GM12878 (cell line): ENCODE measurements at regions not wholly inside any gene's neighbourhood (a gene's known extent, or its start where the extent isn't known, plus 50 kb on each side); places are given as distances from the start of the nearest gene placed in this dataset.

Experiments used
- BMI1 ChIP-seq: fragments of 450-650 bp; IDR thresholded peaks from 2 replicates; pipeline ENCODE4 v1.6.1; 2016; ENCODE audit warnings: mild to moderate bottlenecking, moderate library complexity, borderline replicate concordance
- CHD4 ChIP-seq: fragments of 200-600 bp; sonication (generic); IDR thresholded peaks from 2 replicates; pipeline ENCODE4 v1.6.1; 2016; ENCODE audit warnings: mild to moderate bottlenecking
- CREM ChIP-seq: IDR thresholded peaks from 2 replicates; pipeline ENCODE4 v1.6.1; 2014; ENCODE audit warnings: antibody characterized with exemption, low read depth
- EP300 ChIP-seq, 2 experiments: fragments of 150-350 bp in 1 of 2; IDR thresholded peaks; 2 replicates each; pipeline ENCODE4 v1.6.1; 2011 to 2012; ENCODE audit warnings: low read depth in 2 of 2, low read length in 2 of 2, borderline replicate concordance in 1 of 2, improper control_type of control experiment in 1 of 2, inconsistent platforms in 1 of 2; ENCODE audit not compliant: control insufficient read depth in 1 of 2
- ETV6 ChIP-seq, 2 experiments: fragments of 450-650 bp in 1 of 2; IDR thresholded peaks in 1 of 2; conservative IDR thresholded peaks in 1 of 2; 2 replicates each; pipeline ENCODE4 v1.6.1; 2014; ENCODE audit warnings: antibody characterized with exemption in 1 of 2, borderline replicate concordance in 1 of 2, low read depth in 1 of 2, mild to moderate bottlenecking in 1 of 2, moderate library complexity in 1 of 2
- FOXK2 ChIP-seq: fragments of 450-650 bp; IDR thresholded peaks from 2 replicates; pipeline ENCODE4 v1.6.1; 2017; ENCODE audit warnings: mild to moderate bottlenecking, moderate library complexity
- GABPA ChIP-seq: IDR thresholded peaks from 2 replicates; pipeline ENCODE4 v1.6.1; 2014; ENCODE audit warnings: antibody characterized with exemption, low read depth, mild to moderate bottlenecking, inconsistent platforms
- HSF1 ChIP-seq: fragments of 150-350 bp; IDR thresholded peaks from 2 replicates; pipeline ENCODE4 v1.6.1; 2014; ENCODE audit warnings: mild to moderate bottlenecking, low read depth, low read length
- MEF2A ChIP-seq: IDR thresholded peaks from 2 replicates; pipeline ENCODE4 v1.6.1; 2011; ENCODE audit warnings: low read depth, mild to moderate bottlenecking, low read length, moderate library complexity; ENCODE audit not compliant: insufficient read depth
- MXI1 ChIP-seq: fragments of 150-350 bp; IDR thresholded peaks from 2 replicates; pipeline ENCODE4 v1.6.1; 2011; ENCODE audit warnings: low read depth, mild to moderate bottlenecking, inconsistent platforms, low read length, improper control_type of control experiment
- PBX3 ChIP-seq: IDR thresholded peaks from 2 replicates; pipeline ENCODE4 v1.6.1; 2011; ENCODE audit warnings: mild to moderate bottlenecking, low read depth, low read length, moderate library complexity; ENCODE audit not compliant: insufficient replicate concordance
- POLR2AphosphoS5 ChIP-seq: IDR thresholded peaks from 2 replicates; pipeline ENCODE4 v1.6.1; 2011; ENCODE audit warnings: mild to moderate bottlenecking, low read length, inconsistent platforms
- RUNX3 ChIP-seq: IDR thresholded peaks from 2 replicates; pipeline ENCODE4 v1.6.1; 2012; ENCODE audit warnings: low read length, inconsistent platforms
- SMARCA5 ChIP-seq: fragments of 450-650 bp; IDR thresholded peaks from 2 replicates; pipeline ENCODE4 v1.6.1; 2017; ENCODE audit warnings: mild to moderate bottlenecking
- SREBF2 ChIP-seq: IDR thresholded peaks from 2 replicates; pipeline ENCODE4 v1.6.1; 2012; ENCODE audit warnings: mild to moderate bottlenecking, low read length
- STAT1 ChIP-seq: fragments of 450-650 bp; conservative IDR thresholded peaks from 2 replicates; pipeline ENCODE4 v1.6.1; 2014; ENCODE audit warnings: antibody characterized with exemption, mild to moderate bottlenecking
- USF1 ChIP-seq: IDR thresholded peaks from 2 replicates; pipeline ENCODE4 v1.6.1; 2011; ENCODE audit warnings: borderline replicate concordance, low read depth, mild to moderate bottlenecking, moderate library complexity, mixed read lengths, low read length; ENCODE audit not compliant: insufficient read depth; ENCODE audit errors: extremely low read length
- ZNF384 ChIP-seq: IDR thresholded peaks from 2 replicates; pipeline ENCODE4 v1.6.1; 2012; ENCODE audit warnings: low read depth, mild to moderate bottlenecking, low read length, improper control_type of control experiment, borderline replicate concordance
- ZSCAN29 ChIP-seq: fragments of 450-650 bp; IDR thresholded peaks from 2 replicates; pipeline ENCODE4 v1.6.1; 2017; ENCODE audit warnings: mild to moderate bottlenecking, moderate library complexity
- ZZZ3 ChIP-seq: IDR thresholded peaks from 2 replicates; pipeline ENCODE4 v1.6.1; 2011; ENCODE audit warnings: low read depth; ENCODE audit not compliant: control insufficient read depth, insufficient read length
- TF ChIP-seq, protein P1 (sequence below): IDR thresholded peaks from 2 replicates; pipeline ENCODE4 v1.6.1; 2012; ENCODE audit warnings: low read length, inconsistent platforms

- no peak for TF ChIP-seq SREBF2
- peak; percentile 85 for TF ChIP-seq CREM
- 0 out of 2 replicates have a peak, but pooled peaks have one; percentile 8 for TF ChIP-seq ZNF384
- TF ChIP-seq, protein P1, sequence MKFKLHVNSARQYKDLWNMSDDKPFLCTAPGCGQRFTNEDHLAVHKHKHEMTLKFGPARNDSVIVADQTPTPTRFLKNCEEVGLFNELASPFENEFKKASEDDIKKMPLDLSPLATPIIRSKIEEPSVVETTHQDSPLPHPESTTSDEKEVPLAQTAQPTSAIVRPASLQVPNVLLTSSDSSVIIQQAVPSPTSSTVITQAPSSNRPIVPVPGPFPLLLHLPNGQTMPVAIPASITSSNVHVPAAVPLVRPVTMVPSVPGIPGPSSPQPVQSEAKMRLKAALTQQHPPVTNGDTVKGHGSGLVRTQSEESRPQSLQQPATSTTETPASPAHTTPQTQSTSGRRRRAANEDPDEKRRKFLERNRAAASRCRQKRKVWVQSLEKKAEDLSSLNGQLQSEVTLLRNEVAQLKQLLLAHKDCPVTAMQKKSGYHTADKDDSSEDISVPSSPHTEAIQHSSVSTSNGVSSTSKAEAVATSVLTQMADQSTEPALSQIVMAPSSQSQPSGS = no peak
- no peak for TF ChIP-seq ZZZ3
- no peak for TF ChIP-seq MXI1
- no peak for TF ChIP-seq RUNX3
- 0 out of 2 replicates have a peak, but pooled peaks have one; percentile 68 for TF ChIP-seq SMARCA5
- no peak for TF ChIP-seq PBX3
- TF ChIP-seq CHD4 = no peak
- TF ChIP-seq ETV6 (conservative IDR thresholded peaks at IDR 0.05 in 1 of 2, IDR thresholded peaks at IDR 0.05 in 1 of 2; ENCODE audit: borderline replicate concordance in 1 of 2, low read depth in 1 of 2) = peak in 1 of 2 experiments; percentile 65; a peak in 1 of 4 replicates
- peak in 1 of 2 experiments; percentile 66; a peak in 2 of 4 replicates for TF ChIP-seq EP300 (IDR thresholded peaks at IDR 0.05; ENCODE audit: borderline replicate concordance in 1 of 2, control insufficient read depth in 1 of 2, low read depth in 2 of 2, low read length in 2 of 2)
- no peak for TF ChIP-seq STAT1
- 0 out of 2 replicates have a peak, but pooled peaks have one; percentile 43 for TF ChIP-seq MEF2A
- no peak; the same call in 1 of the 2 replicates for TF ChIP-seq ZSCAN29
- no peak for TF ChIP-seq USF1
- no peak for TF ChIP-seq HSF1
- no peak for TF ChIP-seq BMI1
- no peak for TF ChIP-seq FOXK2
- no peak for TF ChIP-seq GABPA
- TF ChIP-seq POLR2AphosphoS5 = peak; percentile 19; the same call in 1 of the 2 replicates
Measured at GRCh38 chr1:234961456-234962339, 166.9 kb downstream of the TOMM20 start (continued).
